Epidermal melanocyte (primary cell): ENCODE measurements at regions not wholly inside any gene's neighbourhood (a gene's known extent, or its start where the extent isn't known, plus 50 kb on each side); places are given as distances from the start of the nearest gene placed in this dataset.

Experiments
- DNase-seq: peaks from one replicate; pipeline ENCODE4 v3.0.0; 2011; ENCODE audit warnings: low spot score; ENCODE audit not compliant: insufficient read length

DNA sequence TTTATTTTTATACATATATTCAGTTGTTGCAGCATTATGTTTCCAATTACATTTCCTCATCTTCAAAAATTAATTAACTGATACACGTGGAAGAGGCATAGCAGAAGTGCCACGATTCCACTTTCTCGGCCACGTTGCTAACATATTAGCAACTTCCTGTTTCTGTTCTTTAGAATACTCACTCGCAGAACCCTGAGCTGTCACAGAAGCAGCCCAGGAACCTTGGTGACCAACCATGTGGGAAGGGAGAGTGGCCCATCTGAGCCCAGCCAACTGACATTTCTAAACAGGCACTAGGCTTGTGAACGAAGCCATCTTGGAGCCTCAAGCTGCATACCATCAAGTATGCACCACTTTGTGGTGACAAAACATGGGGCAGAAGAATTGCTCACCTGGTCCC is 350.1 kb downstream of the CBLN2 start:
- DNase-seq, result no peak

DNA sequence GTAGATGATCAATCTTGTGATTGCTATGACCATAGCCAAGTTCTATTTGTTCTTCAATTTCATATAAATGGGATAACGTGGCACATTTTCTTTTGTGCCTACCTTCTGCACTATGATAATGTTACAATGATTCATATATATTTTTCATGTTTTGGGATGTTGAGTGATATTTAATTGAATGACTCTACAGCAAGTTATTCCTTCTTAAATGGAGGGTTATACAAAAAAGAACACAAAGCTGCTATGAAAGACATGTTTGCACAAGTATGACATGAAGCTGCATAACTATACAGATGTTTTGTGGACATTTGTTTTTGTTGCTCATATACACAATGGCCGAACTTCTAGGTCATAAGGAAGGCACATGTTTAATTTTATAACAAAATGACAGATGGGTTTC is 356.2 kb downstream of the CBLN2 start:
- DNase-seq, result no peak

DNA sequence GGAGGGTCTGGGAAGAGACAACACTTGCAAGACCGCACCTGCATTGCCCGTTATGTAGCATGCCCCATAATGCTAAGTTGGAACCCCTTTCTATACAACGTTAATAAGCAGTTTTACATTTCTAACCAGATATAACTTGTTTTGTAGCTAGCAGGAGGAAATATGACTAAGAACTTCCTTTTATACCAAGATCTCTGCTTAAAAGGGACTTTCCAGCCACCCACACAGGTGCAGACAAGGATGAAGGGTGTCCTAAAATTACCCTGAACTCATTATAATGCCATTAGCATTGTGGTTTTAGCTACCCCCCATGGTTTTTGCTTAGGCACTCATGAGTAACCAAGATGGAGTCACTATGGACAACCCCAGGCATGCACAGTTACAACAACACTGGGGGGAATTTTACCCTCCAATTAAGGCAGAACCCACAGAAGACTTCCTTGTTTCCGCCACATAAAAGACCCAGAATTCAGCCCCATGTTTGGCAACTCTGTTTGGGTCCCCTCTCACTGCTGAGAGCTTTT is 362.8 kb downstream of the CBLN2 start:
- DNase-seq, result no peak

DNA sequence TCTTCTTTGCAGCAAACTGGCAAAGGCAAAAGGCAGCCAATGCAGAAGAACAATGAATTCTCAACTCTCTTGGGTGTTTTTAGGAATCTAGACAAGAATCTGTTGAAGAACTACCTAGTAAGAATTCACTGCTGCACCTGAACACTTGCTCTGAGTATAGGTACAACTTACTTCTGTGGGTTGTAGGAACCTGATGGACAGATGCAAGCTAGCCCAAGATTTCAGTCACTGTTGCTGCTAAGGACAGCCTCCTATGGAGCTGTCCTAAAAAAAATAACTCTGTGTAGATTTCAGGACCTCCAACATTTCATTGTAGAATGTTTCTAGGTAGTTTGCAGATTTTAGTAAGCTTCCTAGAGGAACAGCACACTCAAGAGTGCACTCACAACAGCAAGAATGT is 363.5 kb downstream of the CBLN2 start:
- no peak for DNase-seq

DNA sequence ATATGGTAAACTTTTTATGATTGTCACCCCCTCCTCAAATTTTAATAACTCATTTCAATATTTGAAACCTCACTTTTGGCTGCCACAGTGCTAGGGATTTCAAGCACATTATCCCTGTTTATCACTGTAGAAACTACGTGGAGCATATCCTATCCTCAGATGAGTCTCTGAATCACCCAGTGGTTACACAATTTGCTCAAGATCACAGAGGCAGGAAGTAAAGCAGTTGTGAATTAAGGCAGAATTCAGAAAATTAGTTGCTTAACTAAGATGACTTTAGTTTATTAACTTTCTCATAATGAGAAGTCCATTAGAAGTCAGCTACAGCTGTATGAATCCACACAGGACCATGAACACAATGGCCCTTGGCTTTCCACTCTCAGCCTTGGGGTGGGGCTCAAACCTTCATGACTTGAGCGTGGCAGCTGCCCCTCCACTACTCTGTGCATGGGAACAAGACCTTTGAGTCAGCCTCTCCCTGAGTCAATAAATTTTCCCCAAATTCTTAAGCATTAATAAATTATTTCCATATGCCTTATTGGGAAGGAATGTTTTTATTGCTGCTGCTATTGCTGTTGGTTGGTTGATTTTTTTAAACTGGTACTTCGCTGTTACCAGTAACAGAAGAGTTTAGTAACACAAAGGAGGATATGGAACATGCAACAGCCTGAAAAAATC is 369.0 kb downstream of the CBLN2 start:
- peak; percentile 32 for DNase-seq

DNA sequence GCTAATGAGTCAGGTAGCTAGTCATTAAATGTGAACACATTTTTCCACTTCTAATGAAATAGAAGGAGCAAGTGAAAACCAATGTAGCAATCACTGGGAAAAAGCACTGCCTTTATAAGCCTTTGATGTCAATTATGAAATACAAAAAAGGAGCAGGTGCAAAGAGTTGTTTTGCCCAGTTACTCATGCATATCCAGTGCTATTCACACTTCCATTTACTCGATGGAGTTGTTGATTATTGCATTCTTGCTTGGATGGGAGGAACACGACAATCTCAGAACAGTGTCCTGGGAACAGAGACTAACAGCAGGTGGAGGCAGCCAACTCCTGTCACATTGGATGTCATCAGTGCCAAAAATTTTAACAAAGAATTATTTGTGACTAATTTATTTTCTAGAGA is 372.5 kb downstream of the CBLN2 start:
- DNase-seq, result no peak

DNA sequence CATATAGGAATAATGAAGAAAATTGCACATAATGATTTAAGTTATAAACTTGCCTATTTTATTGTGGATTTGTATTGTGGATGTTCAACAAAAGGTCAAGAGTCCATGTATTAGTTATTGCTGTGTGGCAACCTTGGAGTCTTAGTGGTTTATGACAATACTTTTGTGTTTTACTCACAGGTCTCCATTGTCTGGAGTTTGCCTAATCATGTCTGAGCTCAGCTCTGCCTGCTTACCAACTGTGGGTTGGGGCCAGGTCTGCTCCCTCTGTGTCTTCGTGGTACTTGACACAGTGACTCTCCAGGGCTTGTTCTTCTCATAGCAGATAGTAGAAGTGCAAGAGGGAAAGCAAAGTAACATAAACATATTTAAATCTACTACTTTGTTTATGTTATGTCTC is 382.5 kb downstream of the CBLN2 start:
- no peak for DNase-seq

DNA sequence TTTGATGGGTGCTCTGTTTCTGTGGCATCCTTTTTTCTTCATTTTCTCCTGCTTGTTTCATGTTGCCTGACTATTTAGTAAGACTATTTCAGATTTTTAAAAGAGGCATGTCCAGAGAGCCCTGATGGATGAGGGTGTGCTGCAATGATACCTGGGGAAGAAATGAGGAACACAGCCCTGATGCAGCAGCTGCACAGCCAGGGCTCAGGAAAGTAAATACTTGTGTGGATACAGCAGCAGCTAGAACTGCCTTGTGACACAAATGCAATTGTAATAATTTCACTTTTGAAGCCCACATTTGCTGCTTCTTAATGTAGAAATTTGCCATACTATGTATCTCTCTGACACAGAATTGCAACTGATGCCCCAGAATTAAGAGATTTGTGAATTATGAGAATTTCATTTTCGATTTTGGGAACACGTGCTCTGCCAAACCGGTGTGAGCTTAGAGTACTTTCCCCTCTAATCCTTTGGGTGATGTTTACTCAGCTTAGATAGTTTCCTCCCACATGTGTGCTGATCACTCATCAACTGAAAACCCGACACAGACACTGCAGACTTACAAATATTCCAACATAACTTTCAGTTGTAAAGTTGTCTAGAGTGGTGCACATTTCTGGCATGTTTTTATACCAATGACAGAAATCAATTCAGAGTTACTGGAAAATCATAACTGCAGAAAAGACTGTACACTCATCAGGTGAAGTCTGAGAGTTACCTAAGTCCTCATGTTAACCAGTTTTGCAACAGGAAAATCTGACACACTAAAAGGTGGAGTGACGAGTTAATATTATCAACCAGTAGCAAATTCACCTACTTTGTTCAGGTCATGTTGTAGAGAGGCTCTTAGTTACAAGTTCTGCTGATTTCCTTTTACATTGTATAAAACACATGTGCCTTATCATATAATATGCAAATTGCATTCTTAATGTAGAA is 383.4 kb downstream of the CBLN2 start:
- no peak for DNase-seq

DNA sequence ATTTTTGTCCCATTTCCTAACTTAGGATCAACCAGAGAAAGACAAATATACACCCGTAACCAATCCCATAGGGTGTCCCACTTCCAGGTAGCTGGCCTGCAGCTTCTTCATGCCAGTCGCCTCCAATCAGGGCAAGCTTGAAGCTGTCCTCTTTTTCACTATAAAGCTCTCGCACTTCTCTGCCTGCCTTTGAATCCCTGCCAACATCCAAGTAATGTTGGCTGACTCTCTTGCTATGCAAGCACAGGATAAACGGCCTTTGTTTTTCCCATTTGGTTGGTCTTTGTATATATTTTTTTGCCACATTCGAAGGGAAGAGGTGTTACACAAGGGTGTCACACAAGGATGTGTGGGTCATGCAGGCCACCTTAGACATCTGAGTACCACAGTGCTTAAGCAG is 388.8 kb downstream of the CBLN2 start:
- DNase-seq, result no peak

DNA sequence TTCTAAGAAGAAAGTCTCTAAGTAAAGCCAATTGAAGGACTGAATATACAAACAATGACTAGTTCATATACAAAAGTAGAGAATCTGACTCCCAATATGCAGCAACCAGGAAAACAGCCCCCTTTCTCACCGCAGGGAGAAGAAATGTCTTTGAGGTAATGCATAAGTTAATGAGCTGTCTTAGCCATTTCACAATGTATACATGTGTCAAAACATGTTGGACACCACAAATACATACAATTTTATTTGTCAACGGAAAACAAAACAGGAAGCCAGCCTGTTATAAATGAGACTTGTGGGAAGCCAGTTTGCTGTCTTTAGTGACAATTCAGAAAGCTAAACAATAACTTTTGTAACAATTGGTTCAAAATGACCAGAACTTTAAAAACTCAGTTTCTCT is 389.2 kb downstream of the CBLN2 start:
- DNase-seq, result no peak

DNA sequence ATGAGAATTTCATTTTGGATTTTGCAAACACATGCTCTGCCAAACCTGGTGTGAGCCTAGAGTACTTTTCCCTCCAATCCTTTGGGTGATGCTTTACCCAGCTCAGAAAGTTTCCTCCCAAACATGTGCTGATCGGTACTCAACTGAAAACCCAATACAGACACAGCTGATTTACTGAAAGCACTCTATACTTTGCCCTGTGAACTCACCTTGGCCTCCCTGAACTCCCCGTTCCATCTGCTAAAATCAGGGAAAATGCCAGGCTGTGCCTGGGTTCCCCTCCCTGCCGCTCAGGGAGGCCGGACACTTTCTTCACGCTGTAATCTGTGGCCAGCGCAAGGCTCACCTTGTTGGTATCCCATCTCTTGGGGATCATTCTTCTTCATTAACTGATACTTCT is 391.2 kb downstream of the CBLN2 start:
- DNase-seq, result no peak

DNA sequence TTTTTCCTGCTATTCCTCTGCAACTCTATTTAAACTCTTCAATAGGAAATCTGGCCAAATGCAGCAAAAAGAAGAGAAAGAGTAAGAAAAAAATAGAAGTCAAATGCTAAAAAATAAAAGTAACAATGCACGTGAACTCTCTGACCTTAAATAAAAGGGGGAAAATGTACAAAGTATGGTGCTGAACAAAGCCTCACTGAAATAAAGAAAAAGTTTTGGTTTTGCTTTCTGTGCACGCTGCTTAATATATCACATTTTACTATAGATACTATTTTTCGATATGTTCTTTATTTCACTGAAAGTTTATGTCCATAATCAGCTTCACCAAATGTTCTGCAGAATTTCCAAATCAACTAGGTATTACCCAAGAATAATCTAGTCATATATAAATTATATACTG is 396.3 kb downstream of the CBLN2 start:
- no peak for DNase-seq

DNA sequence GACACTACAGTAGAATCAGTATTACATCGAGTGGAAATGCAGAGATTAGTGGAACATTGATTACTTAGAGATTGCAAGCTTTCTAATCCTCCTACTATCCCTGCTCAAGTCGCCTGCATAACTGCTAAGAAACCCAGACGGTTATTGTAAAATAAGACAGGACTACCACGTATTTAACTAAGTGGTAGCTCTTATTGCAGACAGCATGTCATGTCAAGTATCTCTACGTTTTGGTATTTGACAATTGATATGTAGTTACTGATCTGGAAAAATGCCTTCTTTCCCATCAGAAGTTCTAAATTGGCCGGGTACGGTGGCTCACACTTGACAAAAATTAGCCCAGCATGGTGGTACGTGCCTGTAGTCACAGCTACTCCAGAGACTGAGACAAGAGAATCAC is 404.1 kb downstream of the CBLN2 start:
- DNase-seq, result no peak

DNA sequence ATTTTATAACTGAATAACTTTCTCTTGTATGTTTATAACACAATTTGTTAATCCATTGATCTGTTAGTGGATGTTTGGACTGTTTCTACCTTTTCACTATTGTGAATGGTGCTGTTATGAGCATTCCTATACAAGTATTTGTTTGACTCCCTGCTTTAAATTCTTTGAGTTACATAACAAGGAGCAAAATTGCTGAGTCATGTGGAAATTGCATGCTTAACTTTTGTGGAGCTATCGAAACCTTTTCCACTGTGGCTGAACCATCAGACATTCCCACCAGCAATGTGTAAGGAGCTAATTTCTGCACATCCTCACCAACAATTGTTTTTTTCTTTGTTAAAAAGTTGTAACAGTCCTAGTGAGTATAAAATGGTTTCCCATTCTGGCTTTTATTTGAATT is 415.5 kb downstream of the CBLN2 start:
- no peak for DNase-seq

DNA sequence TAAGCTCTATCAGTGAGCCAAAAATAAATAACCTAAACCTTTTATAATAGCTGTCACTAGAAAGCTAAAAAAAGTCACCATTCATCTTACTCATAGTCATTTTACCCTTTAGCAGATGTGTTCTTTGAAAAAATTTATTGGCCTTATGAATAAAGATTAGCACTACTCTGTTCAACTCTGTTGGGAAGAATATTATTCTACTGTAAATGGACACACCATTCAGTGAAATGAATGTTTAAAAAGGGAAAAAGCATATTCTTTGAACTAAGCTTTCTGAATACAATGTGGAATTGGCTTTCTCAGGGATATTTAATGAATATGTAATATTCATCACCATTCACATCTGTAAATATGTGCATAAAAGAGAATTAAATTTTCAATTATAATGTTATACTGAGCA is 422.0 kb downstream of the CBLN2 start:
- no peak for DNase-seq

DNA sequence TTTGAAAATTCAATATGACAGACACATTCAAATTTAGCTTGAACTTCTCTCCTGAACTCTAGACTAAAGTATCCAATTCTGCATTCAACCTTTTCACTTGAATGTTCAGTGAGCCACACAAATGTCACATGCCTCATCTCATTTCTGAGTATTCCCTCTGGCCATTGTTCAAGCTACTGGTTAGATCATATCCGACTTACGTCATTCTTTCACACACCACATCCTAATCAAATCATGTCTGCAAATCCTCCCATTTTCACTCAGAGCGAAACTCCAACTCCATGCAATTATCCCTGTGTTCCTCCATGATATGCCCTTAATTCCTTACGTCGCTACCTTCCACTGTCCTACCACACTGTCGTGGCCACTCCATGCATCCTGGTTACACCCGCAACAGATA is 425.1 kb downstream of the CBLN2 start:
- no peak for DNase-seq

DNA sequence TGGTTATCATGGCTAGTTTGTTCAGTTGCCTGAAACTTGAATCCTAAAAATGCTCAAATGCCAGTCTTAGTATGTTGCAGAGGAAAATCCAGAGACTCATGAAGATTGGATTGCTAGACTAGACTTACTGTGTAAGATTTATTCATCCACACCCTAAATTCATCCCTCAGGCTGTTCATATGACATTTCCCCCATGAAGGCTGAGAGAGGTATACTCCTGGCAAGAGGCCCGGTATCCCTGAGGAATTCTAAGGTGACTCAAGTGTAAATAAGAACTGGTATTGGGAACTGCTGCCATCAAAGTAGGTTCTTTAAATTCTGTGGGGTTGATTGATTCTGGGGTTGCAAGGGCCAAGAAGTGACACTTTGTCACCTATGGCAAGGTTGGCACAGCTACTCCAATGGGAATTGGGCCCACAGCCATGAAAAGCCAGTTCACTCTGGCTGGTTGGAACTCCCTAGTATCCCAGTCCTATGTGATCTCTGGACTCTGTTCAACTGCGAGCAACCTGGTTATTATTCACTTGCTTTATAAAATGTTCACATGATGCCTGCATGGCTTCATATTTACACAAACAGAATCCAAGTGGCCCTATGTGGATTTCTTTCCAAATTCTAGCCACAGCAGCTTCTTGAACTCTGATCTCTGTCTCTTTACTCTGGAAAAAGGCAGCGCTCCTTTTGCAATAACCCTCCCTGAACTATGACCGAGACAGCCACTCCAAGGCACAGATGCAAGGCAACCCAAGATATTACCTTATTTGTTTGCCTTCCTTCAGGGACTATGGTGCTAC is 429.1 kb downstream of the CBLN2 start:
- no peak for DNase-seq

DNA sequence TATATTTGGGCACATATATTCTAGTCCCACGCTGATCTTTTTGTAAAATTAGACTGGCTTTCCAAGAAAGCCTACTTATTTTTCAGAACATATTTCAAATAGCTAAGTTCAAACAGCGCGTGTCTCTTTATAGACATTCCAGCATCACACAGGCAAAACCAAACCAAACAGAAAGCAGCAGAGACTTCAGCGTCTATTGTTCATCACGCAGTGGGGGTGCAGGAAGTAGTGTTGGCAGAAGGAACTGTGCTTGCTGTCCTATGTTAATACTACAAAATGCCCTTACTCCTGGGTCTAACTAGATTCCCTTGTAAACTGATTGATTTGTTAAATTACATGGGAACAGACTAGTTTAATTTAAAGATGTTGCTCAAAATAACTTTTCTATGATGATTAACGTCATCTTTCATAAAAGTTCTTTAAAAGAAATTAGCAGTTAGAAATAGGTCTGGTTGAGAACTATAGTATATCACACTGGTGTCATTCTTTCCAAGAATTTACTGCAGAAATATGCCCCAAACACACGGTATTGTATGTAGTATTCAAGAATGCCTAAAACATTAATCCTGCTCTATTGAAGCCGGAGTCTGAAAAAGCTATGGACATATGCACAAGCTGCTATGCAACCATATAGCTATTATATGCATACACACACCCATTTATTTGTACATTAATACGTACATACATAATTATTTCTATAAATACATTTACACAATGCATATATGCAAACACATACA is 436.3 kb downstream of the CBLN2 start:
- DNase-seq, result no peak

DNA sequence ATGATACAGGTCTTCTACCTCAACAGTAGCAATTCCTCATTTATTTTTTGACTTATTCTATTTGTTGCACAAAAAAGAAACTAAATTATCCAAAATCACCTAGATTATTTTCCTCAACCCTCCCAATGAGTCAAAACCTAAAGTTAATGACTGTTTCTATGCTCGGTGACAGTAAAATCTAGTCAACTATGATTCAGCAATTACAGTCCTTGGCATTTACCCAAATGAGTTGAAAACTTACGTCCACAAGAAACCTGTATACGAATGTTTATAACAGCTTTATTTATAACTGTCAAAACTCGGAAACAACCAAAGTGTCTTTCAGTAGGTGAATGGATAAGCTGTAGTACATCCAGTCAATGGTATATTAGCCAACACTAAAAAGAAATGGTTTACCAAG is 439.3 kb downstream of the CBLN2 start:
- no peak for DNase-seq

DNA sequence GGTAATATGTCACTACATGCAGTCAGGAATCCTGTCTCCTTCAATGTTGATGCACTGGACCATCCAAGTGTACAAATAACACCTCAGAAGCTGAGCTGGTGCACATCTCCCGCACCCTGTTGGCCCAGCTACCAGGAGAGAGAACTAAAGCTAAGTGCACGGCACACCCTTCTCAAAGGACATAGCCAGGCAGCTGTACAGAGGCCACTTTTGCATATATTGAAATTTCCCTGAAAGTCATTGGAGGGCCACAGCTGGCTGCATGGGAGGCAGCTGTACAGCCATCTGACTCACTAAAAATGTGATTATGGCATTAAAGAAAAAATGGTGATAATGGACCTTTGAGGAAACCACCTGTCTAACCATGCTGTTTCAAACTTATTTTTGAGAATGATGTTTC is 441.7 kb downstream of the CBLN2 start:
- DNase-seq, result no peak

DNA sequence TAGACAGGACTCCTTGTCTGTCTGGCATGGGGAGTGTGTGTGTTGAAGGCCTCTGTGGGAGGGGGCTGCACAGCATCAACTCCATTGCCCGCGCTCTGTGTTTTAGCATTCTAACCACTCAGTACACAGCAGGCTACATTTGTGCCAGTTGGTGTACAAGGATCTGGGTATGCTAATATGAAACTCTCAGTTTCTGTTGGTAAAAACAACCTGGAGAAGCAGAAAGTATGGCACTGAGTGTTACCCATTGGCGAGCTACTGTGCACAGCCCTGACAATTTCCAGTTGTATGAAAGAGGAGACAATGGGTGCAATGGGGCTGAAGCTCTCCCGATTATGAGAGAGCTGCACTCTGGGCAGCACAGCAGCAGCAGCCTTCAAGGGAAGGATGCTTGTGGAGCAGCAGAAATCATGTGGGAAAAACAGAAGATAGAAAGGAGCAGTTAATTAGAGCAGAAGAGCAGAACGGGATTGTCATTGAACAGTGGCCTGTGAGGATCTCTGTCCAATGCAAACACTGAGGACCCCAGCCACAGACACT is 443.6 kb downstream of the CBLN2 start:
- DNase-seq, result no peak
